ENCODE measurements at regions not wholly inside any gene's neighbourhood (a gene's known extent, or its start where the extent isn't known, plus 50 kb on each side); places are given as distances from the start of the nearest gene placed in this dataset.

DNA sequence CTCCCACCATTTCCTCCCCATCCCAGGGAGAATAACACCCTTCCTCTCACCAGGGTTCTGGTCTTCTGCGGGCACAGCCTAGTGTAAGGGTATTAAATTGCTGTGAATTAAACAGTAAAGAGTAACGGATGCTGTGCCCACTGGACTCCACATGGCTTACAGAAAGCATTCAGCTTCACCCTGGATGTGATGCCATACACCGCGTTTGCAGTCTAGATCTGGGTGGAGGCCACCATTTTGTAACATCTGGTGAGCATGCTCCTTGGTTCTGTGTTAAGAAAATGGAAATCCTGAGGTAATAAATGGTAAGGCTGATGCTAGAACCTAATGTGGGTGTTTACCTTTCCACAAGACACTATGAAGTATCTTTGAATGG lies 331.8 kb upstream of the B3GAT1 start:
- WGBS, 4 donors, result 88 to 95% (median 93%) methylated on average over 4 of the region's 4 CpGs

DNA sequence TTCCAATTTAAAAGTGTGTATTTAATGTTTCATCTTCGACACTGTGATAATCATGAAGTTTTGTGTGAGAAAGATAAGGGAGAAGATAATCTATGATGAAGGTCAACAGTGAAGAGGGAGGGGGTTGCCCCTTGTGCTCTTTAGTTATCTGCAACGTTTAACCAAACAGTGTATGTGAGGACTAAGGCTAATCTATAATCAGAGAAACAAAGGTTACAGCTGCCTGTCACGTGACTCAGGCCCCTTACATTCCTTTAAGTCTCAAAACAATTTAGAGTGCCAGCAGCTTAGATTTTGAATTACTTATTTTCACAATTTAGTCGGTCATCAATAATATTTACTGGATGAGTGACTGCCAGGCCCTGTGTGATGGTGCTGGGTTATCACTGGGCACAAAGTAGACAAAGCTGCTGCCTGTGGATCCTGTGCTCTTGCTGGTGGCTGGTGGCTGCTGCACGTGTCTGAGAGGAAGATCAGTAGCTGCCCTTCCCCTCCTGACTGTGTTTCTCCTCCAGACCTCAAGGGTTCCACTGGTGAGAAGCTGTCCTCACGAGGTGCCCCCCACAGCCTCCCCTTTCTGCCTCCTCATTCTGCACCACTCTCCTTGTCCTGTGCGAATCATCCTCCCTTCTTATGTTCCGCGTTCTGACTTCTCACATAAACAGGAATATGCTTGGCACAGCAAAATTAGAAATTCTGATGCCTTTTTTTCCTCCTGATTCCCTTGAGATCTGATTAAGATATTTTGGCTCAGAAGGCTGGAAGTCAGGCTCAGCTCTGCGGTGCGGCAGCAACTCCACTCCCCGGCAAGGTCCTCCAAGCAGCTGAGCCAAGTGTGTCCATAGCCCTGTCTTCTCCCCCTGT lies 331.1 kb upstream of the B3GAT1 start:
- peaks cover 0 to 24% (median 0%) of the 10 kb centered on the region in 12 donors for H3K9me3 ChIP-seq
- no peak overlapping the region for H3K27ac ChIP-seq
- TF ChIP-seq, protein P1, sequence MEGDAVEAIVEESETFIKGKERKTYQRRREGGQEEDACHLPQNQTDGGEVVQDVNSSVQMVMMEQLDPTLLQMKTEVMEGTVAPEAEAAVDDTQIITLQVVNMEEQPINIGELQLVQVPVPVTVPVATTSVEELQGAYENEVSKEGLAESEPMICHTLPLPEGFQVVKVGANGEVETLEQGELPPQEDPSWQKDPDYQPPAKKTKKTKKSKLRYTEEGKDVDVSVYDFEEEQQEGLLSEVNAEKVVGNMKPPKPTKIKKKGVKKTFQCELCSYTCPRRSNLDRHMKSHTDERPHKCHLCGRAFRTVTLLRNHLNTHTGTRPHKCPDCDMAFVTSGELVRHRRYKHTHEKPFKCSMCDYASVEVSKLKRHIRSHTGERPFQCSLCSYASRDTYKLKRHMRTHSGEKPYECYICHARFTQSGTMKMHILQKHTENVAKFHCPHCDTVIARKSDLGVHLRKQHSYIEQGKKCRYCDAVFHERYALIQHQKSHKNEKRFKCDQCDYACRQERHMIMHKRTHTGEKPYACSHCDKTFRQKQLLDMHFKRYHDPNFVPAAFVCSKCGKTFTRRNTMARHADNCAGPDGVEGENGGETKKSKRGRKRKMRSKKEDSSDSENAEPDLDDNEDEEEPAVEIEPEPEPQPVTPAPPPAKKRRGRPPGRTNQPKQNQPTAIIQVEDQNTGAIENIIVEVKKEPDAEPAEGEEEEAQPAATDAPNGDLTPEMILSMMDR (IDR thresholded peaks at IDR 0.05), result no peak
- H3K4me3 ChIP-seq, result no peak overlapping the region
- peaks cover 0 to 24% (median 0%) of the 10 kb centered on the region in 9 donors for H3K27me3 ChIP-seq
- intact Hi-C loops (cut with DNase I), result no loop called here
- DNase-seq, result peak in 2 of 5 donors; percentile 2 to 4
- WGBS, 4 donors, result 46 to 53% (median 49%) methylated on average over 12 of the region's 12 CpGs
- peaks cover 0 to 12% (median 6%) of the 10 kb centered on the region in 12 donors for H3K4me1 ChIP-seq
- no peak for ATAC-seq
- H3K36me3 ChIP-seq, result no peaks in the 10 kb centered on the region

More for the DNA sequence above, 331.8 kb upstream of the B3GAT1 start:
- H3K4me3 ChIP-seq, result no peak overlapping the region
- intact Hi-C loops (cut with DNase I), result no loop called here
- no peak overlapping the region for H3K27ac ChIP-seq
- H3K27me3 ChIP-seq, result peaks cover 0 to 28% (median 0%) of the 10 kb centered on the region in 9 donors
- no peak for ATAC-seq
- peaks cover 0 to 12% (median 6%) of the 10 kb centered on the region in 12 donors for H3K4me1 ChIP-seq
- no peak for TF ChIP-seq POLR2A (IDR thresholded peaks at IDR 0.05)
- TF ChIP-seq, protein P1 (IDR thresholded peaks at IDR 0.05), result no peak
- H3K9me3 ChIP-seq, result peaks cover 0 to 28% (median 2%) of the 10 kb centered on the region in 12 donors
- H3K36me3 ChIP-seq, result no peaks in the 10 kb centered on the region
- no peak for DNase-seq

DNA sequence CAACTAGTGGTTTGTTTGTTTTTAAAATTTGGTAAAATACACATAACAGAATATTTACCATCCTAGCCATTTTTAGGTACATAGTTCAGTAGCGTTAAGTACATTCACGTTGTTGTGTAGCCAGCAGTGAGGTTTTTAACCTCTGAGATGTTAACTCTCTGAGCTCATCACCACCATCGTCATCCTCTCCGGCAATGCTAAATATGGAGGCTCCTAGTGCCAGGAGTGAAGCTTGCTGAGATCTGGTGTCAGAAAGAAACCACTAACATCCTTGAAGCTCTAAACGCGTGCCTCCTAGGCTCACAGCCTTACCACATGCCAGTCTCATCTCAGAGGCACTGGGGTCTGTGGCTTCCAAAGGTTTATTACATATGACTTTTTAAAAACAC lies 330.2 kb upstream of the B3GAT1 start:
- ATAC-seq (no peak), DNase-seq (peak in 2 of 5 donors; percentile 2 to 7)
- 31 to 37% (median 33%) methylated on average over 6 of the region's 6 CpGs for WGBS, 4 donors
- TF ChIP-seq, protein P1 (IDR thresholded peaks at IDR 0.05), result no peak
- TF ChIP-seq POLR2A (IDR thresholded peaks at IDR 0.05), result no peak
- Histone ChIP-seq H3K4me3 (no peak overlapping the region), H3K27ac (no peak overlapping the region), H3K4me1 (peaks cover 0 to 12% (median 6%) of the 10 kb centered on the region in 12 donors), H3K36me3 (no peaks in the 10 kb centered on the region), H3K27me3 (peaks cover 0 to 30% (median 0%) of the 10 kb centered on the region in 9 donors), H3K9me3 (peaks cover 0 to 16% (median 0%) of the 10 kb centered on the region in 12 donors)
- intact Hi-C loops (cut with DNase I), result no loop called here

DNA sequence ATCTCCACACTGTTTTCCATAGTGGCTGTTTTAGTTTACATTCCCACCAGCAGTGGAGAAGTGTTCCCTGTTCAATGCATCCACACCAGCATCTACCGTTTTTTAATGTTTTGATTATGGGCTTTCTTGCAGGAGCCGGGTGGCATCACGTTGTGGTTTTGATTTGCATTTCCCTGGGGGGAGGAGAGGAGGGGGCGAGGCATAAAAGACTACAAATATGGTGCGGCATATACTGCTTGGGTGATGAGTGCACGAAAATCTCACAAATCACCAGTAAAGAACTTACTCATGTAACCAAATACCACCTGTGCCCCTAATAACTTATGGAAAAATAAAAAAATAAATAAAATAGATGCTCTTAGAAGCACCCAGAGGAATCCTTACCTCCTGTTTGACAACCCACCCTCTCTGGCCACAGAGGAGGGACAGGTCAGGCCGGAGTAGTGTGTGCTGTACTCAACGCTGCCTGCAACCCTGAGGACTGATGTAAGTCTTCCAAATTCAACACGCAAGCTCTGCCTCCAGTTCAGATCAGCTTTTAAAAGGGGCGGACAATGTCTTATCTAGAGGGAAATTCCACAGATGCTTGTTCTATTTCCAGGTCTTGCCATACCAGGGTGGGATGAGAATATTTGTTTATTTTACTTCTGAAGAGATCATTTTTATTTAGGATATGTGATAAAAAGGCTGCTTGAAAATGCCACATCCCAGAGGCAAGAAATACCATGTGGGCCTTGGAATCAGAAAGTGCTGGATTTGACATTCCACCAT lies 329.6 kb upstream of the B3GAT1 start:
- TF ChIP-seq, protein P1 (IDR thresholded peaks at IDR 0.05), result no peak
- TF ChIP-seq POLR2A (IDR thresholded peaks at IDR 0.05), result no peak
- Histone ChIP-seq H3K4me3 (no peak overlapping the region), H3K27me3 (peaks cover 0 to 30% (median 0%) of the 10 kb centered on the region in 9 donors), H3K4me1 (peaks cover 0 to 12% (median 6%) of the 10 kb centered on the region in 12 donors), H3K36me3 (no peaks in the 10 kb centered on the region), H3K9me3 (peaks cover 0 to 10% (median 0%) of the 10 kb centered on the region in 12 donors), H3K27ac (no peak overlapping the region)
- peak in 1 of 4 donors; percentile 37 for ATAC-seq
- 33 to 43% (median 39%) methylated on average over 10 of the region's 10 CpGs for WGBS, 4 donors
- intact Hi-C loops (cut with DNase I), result no loop called here
- DNase-seq, result peak in 2 of 5 donors; percentile 4 to 5

Measured in heart left ventricle (tissue), 16 donors.